Middle frontal gyrus (tissue), 1 donor: ENCODE measurements at regions not wholly inside any gene's neighbourhood (a gene's known extent, or its start where the extent isn't known, plus 50 kb on each side); places are given as distances from the start of the nearest gene placed in this dataset.
"Not testable (repeated sequence)": the region's sequence is repeated elsewhere in the genome, so short reads cannot be mapped to it uniquely, and the experiment has no call there.

Source experiments
- DNase-seq: peaks from one replicate; pipeline ENCODE4 v3.0.0-alpha.2; 2015; ENCODE audit warnings: low spot score; ENCODE audit errors: extremely low spot score

DNA sequence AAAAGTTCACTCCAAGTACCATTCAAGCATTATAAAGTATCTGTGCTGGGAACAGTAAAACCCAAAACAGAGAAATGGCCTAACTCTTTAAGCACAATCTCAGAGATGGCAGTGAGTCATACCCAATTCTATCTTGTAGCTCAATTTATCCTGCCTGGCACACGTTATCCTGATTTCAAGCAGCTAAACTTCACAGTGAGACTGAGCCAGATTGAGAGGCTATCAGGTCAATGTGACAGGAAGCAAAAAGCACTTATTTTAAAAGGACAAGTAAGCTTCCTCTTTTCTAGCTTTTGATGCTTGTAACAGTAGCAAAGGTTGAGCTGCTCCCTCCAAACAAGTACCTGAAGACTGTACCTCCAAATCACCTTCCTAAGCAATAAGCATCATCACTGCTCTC is 324.9 kb downstream of the NAF1 start:
- peak; percentile 6 for DNase-seq

DNA sequence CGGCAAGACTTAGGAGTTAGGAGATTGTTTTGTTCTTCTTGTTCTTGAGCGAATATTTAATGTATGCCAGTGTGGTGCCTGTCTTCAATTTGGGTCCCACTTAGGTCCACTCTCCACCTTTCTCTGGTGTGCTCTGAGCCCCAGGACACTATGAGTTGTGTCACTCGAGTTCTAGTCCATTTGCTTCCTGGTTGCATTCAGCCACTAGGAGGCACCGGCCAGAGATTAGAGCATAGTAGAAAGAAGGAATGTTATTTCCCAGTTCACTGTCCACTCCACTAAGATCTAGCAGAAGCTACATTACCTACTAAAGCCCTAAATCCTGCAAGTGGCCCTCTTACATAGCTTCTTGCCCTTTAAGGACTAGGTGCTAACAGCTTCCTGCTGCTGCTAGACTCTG is 326.9 kb downstream of the NAF1 start:
- DNase-seq = no peak

DNA sequence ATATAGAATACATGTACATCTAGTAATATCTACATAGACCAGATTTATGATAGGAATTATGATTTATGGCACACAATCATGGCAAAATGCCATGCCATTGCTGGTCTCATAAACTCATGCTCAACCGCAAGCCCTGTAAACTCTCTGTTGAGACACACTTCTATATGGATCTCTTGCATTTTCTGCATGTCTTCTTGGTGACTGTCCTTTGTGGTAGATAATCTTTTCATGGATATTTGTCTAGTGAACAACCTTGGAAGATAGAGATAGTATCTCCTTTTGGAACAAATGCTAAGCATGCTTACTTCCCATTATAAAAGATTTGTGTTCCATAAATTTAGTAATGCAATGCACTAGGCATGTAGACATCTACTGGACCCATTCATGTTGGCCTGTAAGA is 328.0 kb downstream of the NAF1 start:
- DNase-seq = no peak

DNA sequence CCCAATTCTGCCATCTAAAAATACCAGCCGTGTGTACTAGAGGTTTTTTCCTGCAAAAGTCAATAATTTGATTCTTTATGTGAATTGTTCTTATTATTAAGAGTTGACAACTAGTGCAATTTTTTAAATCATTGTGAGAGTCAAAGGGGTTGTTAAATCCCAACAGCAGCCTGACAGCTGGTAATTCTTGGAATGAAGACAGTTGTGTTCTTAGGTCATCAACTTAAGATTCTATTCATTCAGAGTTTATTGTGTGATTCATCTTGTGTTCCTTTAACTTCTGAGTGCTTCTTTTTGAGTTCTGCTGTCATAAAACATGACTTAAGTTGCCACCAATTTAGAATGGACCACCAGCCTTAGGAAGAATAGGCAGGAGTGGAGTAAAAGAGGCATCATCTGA is 329.0 kb downstream of the NAF1 start:
- no peak for DNase-seq

DNA sequence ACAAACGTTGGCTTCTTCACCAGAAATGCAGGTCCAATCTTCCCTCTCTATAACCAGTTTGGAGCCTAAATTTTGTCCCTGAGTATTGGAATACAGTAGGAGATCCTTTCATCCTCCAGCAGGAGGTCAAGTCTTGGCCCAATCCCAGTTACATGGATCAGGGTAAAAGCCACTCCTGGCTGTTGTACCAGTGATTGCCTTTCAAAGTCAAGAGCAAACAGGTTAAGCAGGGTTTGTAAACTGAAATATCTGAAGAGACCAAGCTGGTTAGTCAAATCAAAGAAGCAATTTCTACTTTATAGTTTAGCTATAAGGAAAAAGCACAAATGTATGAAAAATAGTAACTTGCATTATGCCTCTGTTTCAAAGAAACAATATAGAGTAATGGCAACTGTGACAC is 329.4 kb downstream of the NAF1 start:
- no peak for DNase-seq

DNA sequence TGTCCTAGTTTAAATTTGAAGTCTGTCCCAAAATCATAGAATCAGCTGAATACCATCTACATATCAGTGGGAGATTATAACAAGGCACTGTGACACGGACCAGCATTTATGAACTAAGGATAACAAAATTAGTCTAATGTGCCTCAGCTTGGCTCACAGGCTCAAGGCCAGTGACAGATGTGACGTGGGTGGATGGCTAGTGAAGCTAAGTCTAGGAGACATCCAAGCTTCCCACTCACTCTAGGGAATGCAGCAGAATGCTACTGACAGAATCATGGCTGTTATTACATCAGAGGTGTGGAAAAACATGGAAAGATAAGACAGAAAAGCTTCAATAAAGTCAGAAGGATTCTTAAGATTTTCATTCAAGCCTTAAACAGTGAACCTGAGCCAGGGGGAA is 329.9 kb downstream of the NAF1 start:
- DNase-seq = peak; percentile 62

DNA sequence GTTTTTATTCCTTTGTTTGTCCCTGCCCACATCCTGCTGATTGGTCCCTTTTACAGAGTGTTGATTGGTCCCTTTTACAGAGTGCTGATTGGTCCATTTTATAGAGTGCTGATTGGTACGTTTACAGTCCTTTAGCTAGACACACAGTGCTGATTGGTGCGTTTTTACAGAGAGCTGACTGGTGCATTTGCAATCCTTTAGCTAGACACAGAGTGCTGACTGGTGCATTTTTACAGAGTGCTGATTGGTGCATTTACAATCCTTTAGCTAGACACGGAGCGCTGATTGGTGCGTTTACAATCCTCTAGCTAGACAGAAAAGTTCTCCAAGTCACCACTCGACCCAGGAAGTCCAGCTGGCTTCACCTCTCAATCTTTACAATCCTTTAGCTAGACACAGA is 330.4 kb downstream of the NAF1 start:
- DNase-seq = not testable (repeated sequence)

DNA sequence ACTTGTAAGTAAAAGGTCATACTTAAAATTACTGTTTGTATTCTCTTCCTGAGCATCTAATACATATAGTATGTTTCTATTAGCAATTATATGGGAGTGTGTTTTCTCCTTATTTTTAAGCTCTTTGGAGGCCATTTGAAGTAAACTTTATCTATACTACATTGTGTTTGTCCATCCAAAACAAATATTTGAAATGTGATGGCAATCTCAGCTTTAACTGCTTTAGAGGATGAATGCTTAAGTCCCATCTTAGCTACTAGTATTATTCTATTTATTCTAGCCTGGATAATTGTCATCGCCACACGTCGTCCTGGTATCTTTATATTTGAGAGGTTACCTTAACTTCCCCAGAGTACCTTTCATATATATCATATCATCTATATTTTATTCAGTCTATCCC is 335.8 kb downstream of the NAF1 start:
- DNase-seq = no peak

DNA sequence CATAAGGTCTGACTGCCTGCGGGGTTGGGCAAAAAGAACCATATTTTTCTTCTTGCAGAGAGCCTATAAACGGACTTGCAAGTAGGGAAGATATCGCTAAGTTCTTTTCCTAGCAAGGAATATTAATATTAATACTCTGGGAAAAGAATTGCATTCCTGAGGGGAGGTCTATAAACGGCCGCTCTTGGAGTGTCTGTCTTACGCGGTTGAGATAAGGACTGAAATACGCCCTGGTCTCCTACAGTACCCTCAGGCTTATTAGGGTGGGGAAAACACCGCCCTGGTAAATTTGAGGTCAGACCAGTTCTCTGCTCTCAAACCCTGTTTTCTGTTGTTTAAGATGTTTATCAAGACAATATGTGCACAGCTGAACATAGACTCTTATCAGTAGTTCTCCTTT is 349.3 kb downstream of the NAF1 start:
- not testable (repeated sequence) for DNase-seq

DNA sequence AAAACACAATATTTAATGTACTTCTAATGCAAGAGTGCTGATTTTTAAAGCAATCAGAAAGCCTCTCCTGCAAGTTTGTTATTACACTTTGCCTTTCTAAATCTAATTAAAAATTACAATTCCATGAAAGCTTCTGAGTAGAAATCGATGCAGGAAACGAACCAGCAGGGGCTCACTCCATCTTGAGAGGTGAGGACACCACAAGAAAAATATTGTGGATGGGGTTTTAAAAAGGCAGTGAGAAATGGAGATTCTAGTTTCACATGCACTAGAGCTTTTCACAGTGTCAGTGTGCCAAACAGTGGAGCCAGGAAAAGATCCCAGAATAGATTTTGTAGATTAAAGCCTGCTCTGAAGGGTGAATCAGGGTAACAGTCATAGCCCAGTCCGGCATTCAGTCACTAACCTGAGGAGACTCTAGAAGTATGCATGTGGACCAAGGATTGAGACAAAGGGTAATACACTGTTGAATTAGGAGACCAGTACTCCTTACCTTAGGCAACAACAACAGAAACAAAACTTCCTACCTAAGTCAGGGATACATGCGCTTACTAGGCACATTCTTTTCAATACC is 362.3 kb downstream of the NAF1 start:
- no peak for DNase-seq

DNA sequence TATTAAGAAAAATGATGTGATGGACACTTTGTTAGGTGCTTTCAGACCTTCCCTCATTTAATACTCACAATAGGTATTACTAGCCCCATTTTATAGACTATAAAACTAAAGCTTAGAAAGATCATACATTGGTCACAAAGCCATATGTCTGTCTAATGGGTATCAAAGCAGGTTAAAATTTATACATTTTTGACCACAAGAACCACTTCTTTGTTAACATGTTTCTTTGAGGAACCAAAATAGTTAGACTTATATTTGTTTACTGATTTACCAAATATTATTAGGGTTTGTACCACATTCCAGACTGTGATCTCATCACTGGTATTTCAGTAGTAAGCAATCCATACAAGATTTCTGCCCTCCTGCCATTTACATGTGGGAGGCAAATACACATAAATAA is 363.3 kb downstream of the NAF1 start:
- no peak for DNase-seq

DNA sequence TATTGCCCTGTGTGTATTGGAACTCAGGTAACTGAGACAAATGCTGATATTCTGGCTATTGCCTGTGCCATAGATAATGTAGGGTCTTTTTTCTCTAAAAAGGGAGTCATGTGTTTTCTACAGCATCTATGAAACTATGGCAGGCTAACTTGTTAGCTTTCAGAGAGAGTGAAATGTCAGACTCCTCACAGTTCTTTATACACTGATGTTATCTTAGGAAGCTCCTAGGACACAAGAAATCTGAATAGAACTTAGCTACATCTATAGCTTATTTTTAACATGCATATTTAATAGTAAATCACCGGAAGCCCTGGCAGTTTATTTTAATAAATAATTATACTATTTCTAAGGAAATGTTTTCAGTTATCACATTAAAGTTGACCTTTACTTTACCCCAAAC is 369.6 kb downstream of the NAF1 start:
- DNase-seq = no peak

DNA sequence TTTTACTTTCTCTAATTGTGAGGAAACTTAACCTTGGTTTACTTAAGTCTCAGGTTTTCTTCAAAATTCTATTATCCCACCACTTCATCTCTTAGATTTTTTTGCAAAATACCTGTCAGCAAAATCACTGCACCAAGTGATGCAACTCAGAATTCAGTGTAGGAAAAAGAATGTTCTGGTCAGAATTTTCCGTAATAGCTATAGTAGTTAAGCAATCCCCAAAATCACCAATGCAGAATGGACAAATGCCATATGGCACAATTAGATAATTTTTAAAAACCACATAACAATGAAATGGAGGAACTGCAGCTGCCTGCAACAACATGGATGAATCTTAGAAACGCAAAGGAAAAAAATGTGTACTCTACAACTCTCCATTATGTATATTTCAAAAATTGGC is 373.1 kb downstream of the NAF1 start:
- no peak for DNase-seq

DNA sequence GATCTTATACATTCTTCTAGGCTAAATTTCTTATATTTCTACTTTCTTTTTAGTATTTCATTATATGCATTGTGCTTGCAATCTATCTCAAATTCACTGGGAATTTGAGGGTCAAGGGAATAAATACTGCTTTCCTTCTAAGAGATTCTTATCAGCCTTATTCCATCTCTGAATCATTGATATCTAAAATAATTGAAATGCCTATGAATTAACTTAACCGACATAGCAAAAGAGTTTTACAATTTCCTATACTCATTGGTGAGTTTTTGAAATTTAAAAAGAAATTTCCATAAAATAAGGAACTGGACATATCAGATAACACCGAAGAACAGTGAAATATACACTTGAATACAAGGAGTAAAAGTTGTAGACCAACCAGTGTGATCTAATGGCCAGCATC is 373.7 kb downstream of the NAF1 start:
- DNase-seq = no peak

DNA sequence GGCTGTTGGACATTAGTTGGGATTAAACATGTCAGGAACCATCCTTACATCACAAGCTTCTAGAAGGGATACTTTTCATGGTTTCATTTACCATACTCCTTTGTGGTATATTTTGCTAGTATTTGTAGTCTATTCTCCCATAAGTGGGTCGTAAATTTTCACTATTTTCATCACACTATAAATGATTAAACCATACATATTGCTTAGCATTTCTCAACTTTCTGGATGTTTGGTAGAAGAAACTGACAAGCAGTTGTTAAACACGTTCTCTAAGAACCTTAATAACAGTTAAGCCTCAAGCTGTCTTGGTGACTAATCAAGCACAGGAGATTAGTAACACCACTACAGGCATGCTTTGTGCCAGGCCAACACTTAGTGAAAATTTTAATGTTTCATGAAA is 375.5 kb downstream of the NAF1 start:
- DNase-seq = no peak

DNA sequence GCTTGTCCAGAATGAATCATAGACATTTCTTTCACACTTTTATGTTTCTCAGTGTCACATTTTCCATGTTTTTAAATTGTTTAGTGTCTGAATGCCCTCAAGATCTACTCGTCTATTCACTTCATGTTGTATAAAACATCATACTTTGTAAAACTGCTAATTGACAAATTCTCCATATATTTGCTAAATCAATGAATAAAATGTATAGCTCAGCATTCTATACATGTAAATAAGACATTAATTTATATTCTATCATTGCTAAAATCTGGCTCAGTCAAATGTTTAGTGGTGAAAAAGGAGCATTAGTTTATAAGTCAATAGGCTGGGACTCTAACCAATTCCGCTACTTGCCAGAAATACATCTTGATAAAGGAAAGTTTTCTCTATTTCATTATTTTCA is 379.6 kb downstream of the NAF1 start:
- DNase-seq = no peak

DNA sequence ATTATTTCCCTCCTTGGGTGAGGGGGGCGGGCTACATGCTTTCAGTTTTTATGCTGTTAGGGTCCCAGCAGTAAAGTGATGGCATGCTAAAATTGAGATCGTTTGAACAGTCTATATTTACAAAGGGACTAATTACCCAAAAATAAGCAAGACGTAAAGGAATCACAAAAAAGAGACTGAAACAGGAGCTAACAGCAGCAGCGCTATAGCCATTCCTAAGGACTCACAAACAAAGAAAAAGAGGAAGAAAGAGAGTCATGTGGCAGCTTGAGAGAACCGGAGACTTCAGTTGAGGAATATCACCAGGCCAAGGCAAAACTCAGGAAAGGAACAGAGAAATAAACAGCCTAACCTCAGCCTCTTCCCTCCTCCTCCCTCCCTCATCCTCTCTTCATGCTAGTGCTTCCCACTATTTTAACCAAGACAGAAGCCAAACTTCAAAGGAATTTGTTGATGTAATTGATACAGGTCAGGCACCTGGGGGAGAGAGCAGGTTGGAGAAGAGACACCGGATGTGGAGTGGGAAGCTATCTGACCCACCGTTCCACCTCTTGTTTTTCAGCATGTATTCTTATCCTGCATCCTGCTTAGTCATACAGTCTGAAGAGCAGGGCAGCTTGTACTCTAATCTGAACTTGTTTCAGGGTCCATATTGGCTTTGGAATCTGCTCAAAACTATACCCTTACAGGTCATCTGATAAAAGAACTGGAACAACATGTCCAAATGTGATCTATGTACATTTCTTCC is 383.7 kb downstream of the NAF1 start:
- DNase-seq = no peak

DNA sequence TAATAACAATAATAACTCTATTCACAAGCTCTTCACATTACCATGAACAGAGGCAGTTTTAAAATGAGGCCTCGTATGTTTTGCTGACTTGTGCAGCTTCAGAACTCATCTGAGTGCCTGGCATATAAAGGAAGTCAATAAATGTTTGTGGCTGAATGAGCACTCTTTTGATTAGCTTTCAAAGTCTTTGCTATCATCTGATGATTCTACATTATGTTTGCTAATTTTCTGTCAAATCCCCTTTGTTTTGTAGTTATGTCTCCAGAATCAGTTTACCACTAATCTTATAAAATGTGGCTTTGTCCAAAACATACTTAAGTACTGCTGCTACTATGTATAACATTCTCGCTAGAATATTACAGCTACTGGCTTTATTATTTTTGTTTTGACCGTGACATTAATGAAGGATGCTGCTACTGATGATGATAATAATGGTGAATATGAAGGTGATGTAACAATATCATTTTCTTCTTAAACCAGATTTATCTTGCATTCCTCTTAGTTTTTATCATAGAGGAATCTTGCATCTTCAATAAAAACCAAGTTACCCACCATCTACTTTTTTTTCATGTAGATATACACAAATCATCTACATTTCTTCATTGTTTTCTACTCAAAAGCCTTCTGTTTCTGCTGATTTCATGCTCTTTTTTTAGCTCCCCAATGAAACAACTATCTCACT is 384.5 kb downstream of the NAF1 start:
- no peak for DNase-seq

DNA sequence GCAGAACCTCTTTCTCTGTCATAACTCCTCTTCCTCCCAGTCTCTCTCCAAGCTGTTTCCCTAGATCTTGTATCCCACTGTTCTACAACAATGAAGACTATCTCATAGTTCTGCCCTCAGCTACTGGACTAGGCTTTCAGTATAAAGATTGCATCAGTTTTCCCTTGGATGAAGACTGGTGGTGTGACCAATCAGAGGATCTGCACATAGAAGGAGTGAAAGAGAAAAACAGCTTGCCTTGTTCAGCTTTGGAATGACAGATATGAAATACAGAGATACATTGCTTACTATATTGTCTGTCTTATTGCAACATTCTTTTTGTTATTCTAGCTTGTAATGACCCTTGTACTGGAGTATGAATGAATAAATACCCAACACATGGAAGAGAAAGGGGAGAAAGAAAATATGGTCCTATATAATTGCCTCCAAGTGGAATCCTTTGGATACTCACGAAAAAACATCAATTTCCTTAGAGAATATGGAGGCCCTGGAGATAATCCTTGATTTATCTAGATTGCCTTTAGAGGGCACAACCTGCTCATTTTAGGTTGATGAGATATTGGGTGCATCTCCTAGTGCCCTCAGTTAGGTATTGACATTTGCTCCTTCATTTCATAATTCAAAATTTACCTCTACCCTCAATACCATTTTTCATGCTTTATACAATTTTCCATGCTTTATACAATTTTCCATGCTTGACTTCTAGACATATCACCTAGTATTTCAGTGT is 395.8 kb downstream of the NAF1 start:
- DNase-seq = no peak

DNA sequence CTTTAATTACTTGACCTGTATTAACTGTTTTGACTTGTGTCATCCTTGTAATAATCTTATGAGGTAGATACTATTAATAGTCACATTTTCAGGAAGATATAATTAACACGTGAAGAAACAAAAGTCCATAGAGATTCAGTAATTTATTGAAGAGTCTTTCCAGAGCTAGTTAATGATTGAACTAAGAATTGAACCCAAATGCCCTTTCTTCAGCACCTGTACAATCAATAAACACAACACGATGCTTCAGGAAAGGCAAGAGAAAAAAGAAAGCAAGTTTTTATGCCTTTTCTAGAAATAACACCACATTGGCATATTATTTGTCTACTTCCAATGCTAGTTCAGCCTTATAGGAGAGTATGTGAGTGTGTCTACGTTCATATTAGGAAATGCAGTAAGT is 399.6 kb downstream of the NAF1 start:
- no peak for DNase-seq

DNA sequence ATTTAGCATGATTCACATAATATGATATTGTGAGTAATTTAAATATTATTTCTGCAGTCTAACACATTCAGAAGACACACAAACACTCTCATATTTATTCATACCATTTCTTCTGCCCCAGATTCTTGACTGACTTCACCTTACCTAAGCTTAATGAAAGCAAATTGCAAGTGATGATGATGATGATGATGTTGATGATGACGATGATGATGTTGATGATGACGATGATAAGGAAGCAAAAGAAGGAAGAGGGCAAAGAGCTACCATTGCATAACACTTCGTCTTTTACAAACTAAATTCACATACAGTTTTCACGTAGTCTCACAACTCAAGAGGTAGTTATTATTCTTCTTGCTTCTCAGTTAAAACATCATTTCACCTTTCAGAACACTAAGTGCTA is 404.7 kb downstream of the NAF1 start:
- DNase-seq = no peak

DNA sequence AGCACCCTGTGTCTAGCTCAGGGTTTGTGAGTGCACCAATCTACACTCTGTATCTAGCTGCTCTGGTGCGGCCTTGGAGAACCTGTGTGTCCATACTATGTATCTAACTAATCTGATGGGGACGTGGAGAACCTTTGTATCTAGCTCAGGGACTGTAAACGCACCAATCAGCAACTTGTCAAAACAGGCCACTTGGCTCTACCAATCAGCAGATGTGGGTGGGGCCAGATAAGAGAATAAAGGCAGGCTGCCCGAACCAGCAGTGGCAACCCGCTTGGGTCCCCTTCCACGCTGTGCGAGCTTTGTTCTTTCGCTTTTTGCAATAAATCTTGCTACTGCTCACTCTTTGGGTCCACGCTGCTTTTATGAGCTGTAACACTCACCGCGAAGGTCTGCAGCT is 426.5 kb downstream of the NAF1 start:
- DNase-seq = not testable (repeated sequence)
